HFFc6 (cell line): ENCODE measurements at regions not wholly inside any gene's neighbourhood (a gene's known extent, or its start where the extent isn't known, plus 50 kb on each side); places are given as distances from the start of the nearest gene placed in this dataset.
"Not testable (repeated sequence)": the region's sequence is repeated elsewhere in the genome, so short reads cannot be mapped to it uniquely, and the experiment has no call there.

Source experiments
- DNase-seq: peaks from one replicate; pipeline ENCODE4 v3.0.0-alpha.2; 2018
- H3K27ac Mint-ChIP-seq: 2 replicates; pipeline ENCODE4 v1.8.0; 2020; ENCODE audit warnings: mild to moderate bottlenecking, mixed read lengths
- H3K27me3 Mint-ChIP-seq: 2 replicates; pipeline ENCODE4 v1.8.0; 2021; ENCODE audit warnings: mild to moderate bottlenecking, moderate library complexity, mixed read lengths; ENCODE audit not compliant: insufficient read depth
- H3K36me3 Mint-ChIP-seq: 2 replicates; pipeline ENCODE4 v1.8.0; 2021; ENCODE audit warnings: low read depth, mixed read lengths
- H3K4me1 Mint-ChIP-seq: 2 replicates; pipeline ENCODE4 v1.8.0; 2020; ENCODE audit warnings: low read depth, mixed read lengths
- H3K4me3 Mint-ChIP-seq: 2 replicates; pipeline ENCODE4 v1.8.0; 2020; ENCODE audit warnings: mild to moderate bottlenecking, moderate library complexity, mixed read lengths
- H3K9me3 Mint-ChIP-seq: 2 replicates; pipeline ENCODE4 v1.8.0; 2020; ENCODE audit warnings: mild to moderate bottlenecking, mixed read lengths
- CTCF ChIP-seq: fragments of 200-600 bp; sonication (generic); IDR thresholded peaks from 2 replicates; pipeline ENCODE4 v1.5.0; 2021; ENCODE audit warnings: antibody characterized with exemption, mild to moderate bottlenecking

GRCh38 chr3:139182143-139182542 is 137.5 kb upstream of the PRR23C start:
- no peak for TF ChIP-seq CTCF
- Mint-ChIP-seq H3K4me3 (no peak overlapping the region), H3K9me3 (no peaks in the 10 kb centered on the region), H3K27ac (no peak overlapping the region), H3K27me3 (no peaks in the 10 kb centered on the region), H3K4me1 (no peaks in the 10 kb centered on the region), H3K36me3 (no peaks in the 10 kb centered on the region)
- no peak for DNase-seq

- H3K36me3 Mint-ChIP-seq = no peaks in the 10 kb centered on the region
- no peaks in the 10 kb centered on the region for H3K9me3 Mint-ChIP-seq
- no peak overlapping the region for H3K27ac Mint-ChIP-seq
- no peaks in the 10 kb centered on the region for H3K4me1 Mint-ChIP-seq
- H3K27me3 Mint-ChIP-seq = no peaks in the 10 kb centered on the region
- no peak for TF ChIP-seq CTCF
- no peak for DNase-seq
- H3K4me3 Mint-ChIP-seq = no peak overlapping the region
Measured at GRCh38 chr3:139182598-139182997, 137.9 kb upstream of the PRR23C start.

- Mint-ChIP-seq H3K27ac (no peak overlapping the region), H3K36me3 (no peaks in the 10 kb centered on the region), H3K9me3 (no peaks in the 10 kb centered on the region), H3K27me3 (no peaks in the 10 kb centered on the region), H3K4me3 (no peak overlapping the region), H3K4me1 (no peaks in the 10 kb centered on the region)
- no peak for DNase-seq
- TF ChIP-seq CTCF = no peak
Measured at GRCh38 chr3:139185527-139185926, 140.8 kb upstream of the PRR23C start.

GRCh38 chr3:139187154-139187553 is 142.5 kb upstream of the PRR23C start:
- Mint-ChIP-seq H3K9me3 (no peaks in the 10 kb centered on the region), H3K4me3 (no peak overlapping the region)
- no peak for TF ChIP-seq CTCF

GRCh38 chr3:139187648-139188047 is 143.0 kb upstream of the PRR23C start:
- H3K27ac Mint-ChIP-seq = no peak overlapping the region
- no peak overlapping the region for H3K4me3 Mint-ChIP-seq
- no peaks in the 10 kb centered on the region for H3K27me3 Mint-ChIP-seq
- H3K4me1 Mint-ChIP-seq = no peaks in the 10 kb centered on the region
- DNase-seq = no peak
- H3K36me3 Mint-ChIP-seq = no peaks in the 10 kb centered on the region
- TF ChIP-seq CTCF = no peak
- no peaks in the 10 kb centered on the region for H3K9me3 Mint-ChIP-seq

More at GRCh38 chr3:139187154-139187553, 142.5 kb upstream of the PRR23C start:
- Mint-ChIP-seq H3K27me3 (no peaks in the 10 kb centered on the region), H3K27ac (no peak overlapping the region), H3K36me3 (no peaks in the 10 kb centered on the region), H3K4me1 (no peaks in the 10 kb centered on the region)
- no peak for DNase-seq

- TF ChIP-seq CTCF = no peak
- peaks cover under 1% of the 10 kb centered on the region; the same call in 1 of the 2 replicates for H3K27me3 Mint-ChIP-seq
- H3K27ac Mint-ChIP-seq = no peak overlapping the region
- peaks cover 8% of the 10 kb centered on the region; the same call in 1 of the 2 replicates for H3K9me3 Mint-ChIP-seq
- H3K4me1 Mint-ChIP-seq = no peaks in the 10 kb centered on the region
- H3K4me3 Mint-ChIP-seq = no peak overlapping the region
- no peaks in the 10 kb centered on the region for H3K36me3 Mint-ChIP-seq
- no peak for DNase-seq
Measured at GRCh38 chr3:139189943-139190342, 145.3 kb upstream of the PRR23C start.

GRCh38 chr3:139194421-139194820 is 149.4 kb upstream of the MRPS22 start:
- DNase-seq, H3K27me3 Mint-ChIP-seq, H3K27ac Mint-ChIP-seq, H3K36me3 Mint-ChIP-seq, H3K4me3 Mint-ChIP-seq: not testable (repeated sequence)
- Mint-ChIP-seq H3K9me3 (peaks cover 24% of the 10 kb centered on the region), H3K4me1 (peaks cover 14% of the 10 kb centered on the region)

GRCh38 chr3:139196146-139196545 is 147.7 kb upstream of the MRPS22 start:
- not testable (repeated sequence) for H3K4me3 Mint-ChIP-seq, H3K36me3 Mint-ChIP-seq, DNase-seq, H3K27ac Mint-ChIP-seq, H3K27me3 Mint-ChIP-seq
- H3K9me3 Mint-ChIP-seq = peaks cover 24% of the 10 kb centered on the region
- H3K4me1 Mint-ChIP-seq = peaks cover 23% of the 10 kb centered on the region
